ENCODE measurements at regions not wholly inside any gene's neighbourhood (a gene's known extent, or its start where the extent isn't known, plus 50 kb on each side); places are given as distances from the start of the nearest gene placed in this dataset.
"Not testable (repeated sequence)": the region's sequence is repeated elsewhere in the genome, so short reads cannot be mapped to it uniquely, and the experiment has no call there.

DNA sequence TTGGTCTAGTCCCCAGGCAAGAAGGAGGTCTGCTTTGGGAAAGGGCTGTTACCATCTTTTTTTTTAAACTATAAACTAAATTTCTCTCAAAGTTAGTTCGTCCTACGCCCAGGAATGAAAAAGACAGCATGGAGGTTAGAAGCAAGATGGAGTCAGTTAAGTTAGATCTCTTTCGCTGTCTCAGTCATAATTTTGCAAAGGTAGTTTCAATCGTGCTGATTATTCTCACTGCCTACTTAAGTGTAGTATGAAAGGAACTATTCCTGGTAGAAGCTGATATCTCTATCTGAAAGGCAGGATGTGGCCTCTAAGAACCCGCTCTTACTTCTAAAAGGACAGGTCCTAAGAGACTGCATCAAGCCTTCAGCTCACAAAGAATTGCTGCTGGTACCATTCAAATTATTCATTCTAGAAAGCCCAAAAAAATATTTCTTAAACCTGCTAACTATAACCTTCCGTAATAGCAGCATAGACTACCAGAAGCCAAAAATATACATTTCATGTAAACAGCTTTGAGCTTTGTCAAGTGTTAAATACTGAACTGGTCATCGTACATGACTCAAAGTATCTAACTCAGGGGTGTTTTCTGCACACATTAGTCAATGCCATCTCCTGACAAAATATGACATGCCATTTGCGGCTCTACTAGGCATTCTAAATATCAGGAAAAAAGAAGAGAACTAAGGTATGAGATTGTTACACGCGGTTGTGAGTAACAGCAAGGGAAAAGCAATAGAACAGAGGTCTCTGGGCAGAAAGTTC lies 96.0 kb upstream of the CCDC80 start:
- no peak for DNase-seq (ENCODE audit: low read depth)

DNA sequence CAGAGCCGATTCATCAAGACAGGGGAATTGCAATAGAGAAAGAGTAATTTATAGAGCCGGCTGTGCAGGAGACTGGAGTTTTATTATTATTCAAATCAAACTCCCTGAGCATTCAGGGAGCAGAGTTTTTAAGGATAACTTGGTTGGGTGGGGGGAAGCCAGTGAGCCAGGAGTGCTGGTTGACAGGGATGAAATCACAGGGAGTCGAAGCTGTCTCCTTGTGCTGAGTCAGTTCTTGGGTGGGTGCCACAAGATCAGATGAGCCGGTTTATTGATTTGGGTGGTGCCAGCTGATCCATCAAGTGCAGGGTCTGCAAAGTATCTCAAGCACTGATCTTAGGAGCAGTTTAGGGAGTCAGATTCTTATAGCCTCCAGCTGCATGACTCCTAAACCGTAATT lies 95.4 kb upstream of the CCDC80 start:
- DNase-seq (ENCODE audit: low read depth): no peak

DNA sequence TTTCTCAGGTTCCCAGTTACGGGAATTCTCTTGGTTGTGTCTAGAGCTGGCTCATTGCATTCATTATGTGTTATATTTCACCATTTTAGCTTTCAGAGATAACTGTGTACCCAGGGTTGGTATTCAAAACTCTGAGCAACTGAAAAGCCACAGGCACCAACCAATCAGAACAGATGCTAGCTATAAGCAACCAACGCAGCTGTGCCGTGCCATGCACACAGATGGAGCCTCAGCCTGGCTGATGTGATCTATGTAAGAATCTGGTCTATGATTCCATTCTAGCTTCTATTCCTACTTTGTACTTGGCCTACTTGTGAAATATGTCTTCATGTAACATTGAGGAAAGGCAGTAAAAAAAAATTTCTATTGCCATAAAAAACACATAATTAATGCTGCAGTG lies 95.0 kb upstream of the CCDC80 start:
- DNase-seq (ENCODE audit: low read depth): peak; percentile 39

DNA sequence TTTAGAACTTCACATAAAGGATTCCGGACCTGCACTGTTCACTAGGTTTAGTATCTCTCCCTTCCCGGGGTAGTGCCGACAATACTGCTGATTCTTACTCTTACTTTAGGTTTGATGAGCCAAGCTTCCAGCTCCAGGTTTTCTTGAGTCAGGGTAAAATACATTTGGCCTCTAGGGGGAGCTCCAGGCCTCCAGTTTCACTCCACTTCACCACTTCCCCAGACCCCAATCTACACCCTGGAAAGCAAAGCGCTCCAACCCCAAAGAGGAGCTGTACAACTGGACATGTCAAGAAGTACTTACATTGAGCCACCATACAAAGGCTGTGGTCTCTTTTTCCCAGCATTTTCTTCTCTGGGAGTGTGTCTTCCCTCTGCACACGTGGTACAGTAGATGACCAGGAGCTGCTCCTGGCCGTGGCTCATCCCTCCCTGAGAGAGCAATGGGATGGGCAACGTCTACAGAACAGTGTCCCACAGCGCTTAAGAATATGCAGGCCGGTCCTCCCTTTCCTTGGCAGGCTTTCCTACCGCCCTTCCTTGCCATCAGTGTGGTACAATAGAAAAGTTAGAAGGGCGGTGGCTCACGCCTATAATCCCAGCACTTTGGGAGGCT lies 93.9 kb upstream of the CCDC80 start:
- DNase-seq (ENCODE audit: low read depth): peak; percentile 68

DNA sequence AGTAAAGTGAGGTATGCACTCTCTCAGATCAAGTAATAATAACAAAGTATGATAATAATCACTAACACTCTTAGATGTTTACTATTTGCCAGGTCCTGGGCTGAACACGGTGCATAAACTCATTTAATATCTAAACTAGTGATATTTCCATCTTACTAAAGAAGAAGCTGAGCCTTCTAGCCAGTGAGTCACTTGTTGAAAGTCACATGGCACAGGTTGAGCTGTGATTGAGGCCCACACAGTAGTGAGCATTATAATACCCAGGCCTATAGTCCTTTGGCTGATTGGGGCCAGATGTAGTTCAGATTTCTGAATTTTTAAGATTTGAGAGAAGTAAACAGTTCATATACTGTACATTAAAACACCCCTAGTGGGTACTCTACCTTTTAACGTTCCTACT lies 93.2 kb upstream of the CCDC80 start:
- no peak for DNase-seq (ENCODE audit: low read depth)

DNA sequence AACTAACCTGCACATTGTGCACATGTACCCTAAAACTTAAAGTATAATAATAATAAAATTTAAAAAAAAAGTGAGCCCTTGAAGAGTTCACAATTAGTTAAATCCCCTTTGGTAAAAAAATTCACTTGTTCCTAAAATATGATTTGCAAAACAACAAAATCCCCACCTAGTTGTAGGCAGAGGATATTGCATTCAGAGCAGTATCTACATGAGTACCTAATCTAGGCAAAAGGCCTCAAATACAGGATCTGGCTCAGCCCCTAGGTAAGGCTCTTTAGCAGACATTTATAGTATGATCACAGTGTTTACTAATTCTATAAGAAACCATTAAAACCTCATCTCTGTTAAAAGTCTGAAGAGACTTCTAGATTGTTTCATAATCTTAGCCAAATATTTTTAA lies 89.3 kb upstream of the CCDC80 start:
- no peak for DNase-seq (ENCODE audit: low read depth)

DNA sequence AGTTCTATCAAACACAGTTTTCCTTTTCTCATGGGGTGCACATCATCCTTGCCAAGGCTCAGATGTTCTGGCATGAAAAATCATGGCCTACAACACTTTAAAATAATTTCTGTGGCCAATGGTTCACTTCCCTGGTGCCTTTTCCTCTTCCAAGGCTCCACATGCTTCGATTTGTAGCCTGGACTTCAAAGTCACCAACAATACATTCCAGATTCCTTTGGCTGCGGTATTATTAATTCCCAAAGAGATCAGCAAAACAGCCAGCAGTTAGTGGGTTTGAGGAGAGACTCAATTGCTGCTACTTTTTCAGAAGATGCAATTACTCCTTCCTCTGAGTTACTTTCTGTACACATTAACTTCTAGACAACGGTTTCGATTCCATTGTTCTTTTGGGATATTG lies 80.3 kb upstream of the CCDC80 start:
- no peak for DNase-seq (ENCODE audit: low read depth)

DNA sequence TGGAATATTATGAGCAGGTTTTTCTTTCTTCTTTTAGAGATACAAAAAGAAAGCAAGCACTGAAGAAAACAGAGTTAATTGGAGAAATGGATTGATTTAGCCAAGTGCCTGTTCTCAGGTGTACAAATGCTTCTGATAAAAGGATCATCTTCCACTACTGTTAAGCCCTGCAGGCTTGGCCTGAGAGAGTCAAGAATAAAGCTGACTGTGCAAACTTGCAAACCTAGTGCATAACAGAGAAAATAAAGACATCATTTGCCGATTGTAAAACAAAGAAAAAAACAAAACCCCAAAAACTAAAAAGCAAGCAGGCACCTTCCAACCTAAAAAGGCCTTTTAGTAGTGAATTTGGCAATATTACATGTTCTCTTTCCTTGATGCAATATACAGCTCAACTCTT lies 78.0 kb upstream of the CCDC80 start:
- DNase-seq (ENCODE audit: low read depth): no peak

DNA sequence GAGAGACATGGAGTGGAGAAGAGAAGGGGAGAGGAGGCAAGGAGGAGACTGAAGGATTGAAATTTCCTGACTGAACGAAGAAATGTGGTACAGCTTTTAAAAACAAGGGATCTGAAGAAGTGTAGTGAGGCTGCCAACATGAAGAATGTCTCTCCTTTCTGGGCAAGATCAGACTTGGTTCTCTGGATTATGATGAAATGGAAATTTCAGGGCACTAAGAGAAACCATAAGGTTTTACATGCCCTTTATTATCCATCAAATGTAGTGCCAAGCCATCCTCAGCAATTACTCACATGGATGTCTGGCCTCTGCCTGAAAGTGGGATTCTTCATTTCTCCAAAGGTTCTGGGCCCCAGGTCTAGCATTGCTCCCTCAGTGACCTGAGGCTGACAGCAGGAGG lies 77.6 kb upstream of the CCDC80 start:
- no peak for DNase-seq (ENCODE audit: low read depth)

DNA sequence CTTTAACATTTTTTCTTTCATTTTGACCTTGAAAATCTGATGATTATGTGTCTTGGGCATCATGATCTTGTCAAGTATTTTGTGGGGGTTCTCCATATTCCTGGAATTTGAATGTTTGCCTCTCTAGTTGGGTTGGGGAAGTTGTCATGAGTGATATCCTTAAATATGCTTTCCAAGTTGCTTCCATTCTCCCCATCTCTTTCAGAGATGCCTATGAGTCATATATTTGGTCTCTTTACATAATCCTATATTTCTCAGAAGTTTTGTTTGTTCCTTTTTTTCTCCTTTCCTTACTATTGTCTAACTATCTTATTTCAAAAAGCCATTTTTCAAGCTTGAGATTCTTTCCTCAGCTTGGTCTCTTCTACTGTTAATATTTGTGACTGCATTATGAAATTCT lies 69.0 kb upstream of the CCDC80 start:
- DNase-seq (ENCODE audit: low read depth): no peak

DNA sequence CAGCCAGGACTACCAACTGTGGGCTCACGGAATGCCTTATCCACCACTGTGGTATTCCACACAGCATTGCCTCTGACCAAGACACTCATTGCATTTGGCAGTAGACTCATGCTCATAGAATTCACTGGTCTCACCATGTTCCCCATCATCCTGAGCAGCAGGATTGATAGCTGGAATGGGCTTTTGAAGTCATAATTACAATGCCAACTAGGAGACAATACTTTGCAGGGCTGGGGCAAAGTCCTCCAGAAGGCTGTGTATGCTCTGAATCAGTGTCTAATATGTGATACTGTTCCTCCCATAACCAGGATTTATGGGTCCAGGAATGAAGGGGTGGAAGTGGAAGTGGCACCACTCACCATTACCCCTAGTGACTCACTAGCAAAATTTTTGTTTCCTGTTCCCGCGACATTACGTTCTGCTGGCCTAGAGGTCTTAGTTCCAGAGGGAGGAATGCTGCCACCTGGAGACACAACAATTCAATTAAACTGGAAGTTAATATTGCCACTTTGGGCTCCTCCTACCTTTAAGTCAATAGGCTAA lies 58.6 kb upstream of the CCDC80 start:
- peak; percentile 84 for DNase-seq (ENCODE audit: low read depth)

DNA sequence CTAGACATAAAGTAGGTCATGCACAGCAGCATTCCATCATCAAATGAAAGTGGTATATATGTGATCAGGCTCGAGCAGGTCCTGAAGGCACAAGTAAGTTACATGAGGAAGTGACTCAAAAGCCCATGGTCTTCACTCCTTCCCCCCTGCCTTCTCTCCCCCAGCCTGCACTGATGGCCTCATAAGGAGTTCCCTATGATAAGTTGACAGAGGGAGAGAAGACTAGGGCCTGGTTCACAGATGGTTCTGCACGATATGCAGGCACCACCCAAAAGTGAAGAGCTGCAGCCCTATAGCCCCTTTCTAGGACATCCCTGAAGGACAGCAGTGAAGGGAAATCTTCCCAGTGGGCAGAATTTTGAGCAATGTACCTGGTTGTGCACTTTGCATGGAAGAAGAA lies 57.5 kb upstream of the CCDC80 start:
- DNase-seq (ENCODE audit: low read depth): not testable (repeated sequence)

DNA sequence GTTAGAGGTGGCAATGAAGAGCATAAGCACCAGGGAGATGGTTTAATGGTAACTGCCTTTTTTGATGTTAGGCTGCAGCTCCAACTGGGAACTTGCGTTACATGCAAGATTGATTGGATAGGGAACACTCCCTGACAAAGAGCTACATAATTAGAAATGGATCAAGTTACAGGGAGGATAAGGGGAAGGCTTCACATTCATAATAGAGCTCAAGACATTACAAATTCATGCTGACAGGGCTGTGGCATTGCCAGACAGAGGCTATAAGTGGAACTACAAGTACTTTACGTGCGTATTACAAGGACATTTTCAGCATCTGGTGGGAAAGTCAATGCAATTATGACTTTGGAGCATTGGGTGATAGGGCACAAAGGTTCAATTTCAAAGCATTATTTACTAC lies 55.3 kb upstream of the CCDC80 start:
- not testable (repeated sequence) for DNase-seq (ENCODE audit: low read depth)

DNA sequence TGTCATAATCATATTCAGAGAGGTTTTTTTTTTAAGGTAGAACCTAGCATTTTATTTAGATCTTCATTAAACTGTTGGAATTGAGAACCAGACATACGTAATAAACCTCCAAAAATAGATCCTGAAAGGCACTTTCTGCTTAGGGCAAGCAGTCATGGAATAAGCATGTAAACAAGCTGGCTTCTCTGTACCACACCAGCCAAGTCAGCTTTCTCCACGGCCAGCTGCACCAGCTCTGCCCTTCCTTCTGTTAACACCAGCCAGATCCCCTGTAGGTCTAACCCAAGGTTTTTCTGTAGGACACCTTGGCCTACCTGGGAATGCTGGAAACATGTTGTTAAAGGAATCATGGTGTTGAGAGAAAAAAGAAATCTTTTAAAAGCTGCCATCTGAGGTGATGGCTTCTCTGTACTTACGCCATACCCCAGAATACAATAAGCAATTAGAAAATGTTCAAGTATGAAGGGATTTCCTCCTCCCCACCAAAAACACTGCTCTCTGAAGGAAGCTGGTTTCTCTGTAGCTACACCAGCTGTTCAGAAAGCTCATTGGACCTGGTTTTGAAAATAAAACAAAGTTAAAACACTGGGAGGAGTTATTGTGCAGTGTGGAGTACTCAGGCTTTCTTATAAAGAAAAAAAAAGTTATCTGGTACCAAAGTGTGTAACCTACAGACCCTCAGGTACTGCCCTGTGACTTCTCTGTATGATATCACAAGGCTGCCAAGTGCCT lies 54.6 kb upstream of the CCDC80 start:
- DNase-seq (ENCODE audit: low read depth): peak; percentile 53

DNA sequence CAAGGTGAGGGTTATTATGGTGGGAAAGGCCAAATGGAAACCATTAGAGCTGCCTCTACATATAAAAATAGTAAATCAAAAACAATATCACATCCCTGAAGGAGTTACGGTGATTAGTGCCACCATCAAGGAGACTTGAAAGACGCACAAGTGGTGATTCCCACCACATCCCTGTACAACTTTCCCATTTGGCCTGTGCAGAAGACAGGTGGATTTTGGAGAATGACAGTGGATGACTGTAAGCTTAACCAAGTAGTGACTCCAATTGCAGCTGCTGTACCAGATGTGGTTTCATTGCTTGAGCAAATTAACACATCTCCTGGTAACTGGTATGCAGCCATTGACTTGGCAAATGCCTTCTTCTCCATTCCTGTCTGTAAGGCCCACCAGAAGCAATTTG lies 54.0 kb upstream of the CCDC80 start:
- DNase-seq (ENCODE audit: low read depth): peak; percentile 36

DNA sequence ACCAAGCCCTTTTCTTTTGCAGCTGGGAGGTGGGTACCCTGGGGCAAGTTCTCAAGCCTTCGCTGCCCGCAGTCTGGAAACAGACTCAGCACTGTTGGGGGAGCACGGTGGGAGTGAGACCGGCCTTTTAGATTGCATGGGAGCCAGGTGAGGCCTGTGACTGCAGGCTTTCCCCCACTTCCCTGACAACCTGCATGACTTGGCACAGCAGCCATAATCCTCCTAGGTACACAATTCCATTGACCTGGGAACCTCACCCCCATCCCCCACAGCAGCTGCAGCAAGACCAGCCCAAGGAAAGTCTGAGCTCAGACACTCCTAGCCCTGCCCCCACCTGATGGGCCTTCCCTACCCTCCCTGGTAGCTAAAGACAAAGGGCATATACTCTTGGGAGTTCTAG lies 52.2 kb upstream of the CCDC80 start:
- no peak for DNase-seq (ENCODE audit: low read depth)

All from LHCN-M2 (cell line).